H9 (cell line): ENCODE measurements at regions not wholly inside any gene's neighbourhood (a gene's known extent, or its start where the extent isn't known, plus 50 kb on each side); places are given as distances from the start of the nearest gene placed in this dataset.

Source experiments
- DNase-seq: peaks from one replicate; pipeline ENCODE4 v3.0.0-alpha.2; 2017
- H2AFZ ChIP-seq: one replicate; pipeline ENCODE4 v1.6.1; 2013; ENCODE audit warnings: mild to moderate bottlenecking, low read length, control low read depth, moderate library complexity
- H2AK5ac ChIP-seq: 2 replicates; pipeline ENCODE4 v1.6.1; 2013; ENCODE audit warnings: low read length, control low read depth, mixed read lengths; ENCODE audit not compliant: insufficient read length
- H2BK120ac ChIP-seq: one replicate; pipeline ENCODE4 v1.6.1; 2013; ENCODE audit warnings: low read depth, mild to moderate bottlenecking, low read length, control low read depth, inconsistent platforms; ENCODE audit not compliant: poor library complexity, severe bottlenecking
- H2BK12ac ChIP-seq: 2 replicates; pipeline ENCODE4 v1.6.1; 2013; ENCODE audit warnings: low read length, control low read depth, mixed read lengths, low read depth; ENCODE audit not compliant: insufficient read length
- H2BK15ac ChIP-seq: 2 replicates; pipeline ENCODE4 v1.6.1; 2013; ENCODE audit warnings: low read depth, low read length, control low read depth
- H2BK20ac ChIP-seq: one replicate; pipeline ENCODE4 v1.6.1; 2013; ENCODE audit warnings: low read depth, mild to moderate bottlenecking, low read length, control low read depth, inconsistent platforms; ENCODE audit not compliant: poor library complexity, severe bottlenecking
- H2BK5ac ChIP-seq: 2 replicates; pipeline ENCODE4 v1.6.1; 2013; ENCODE audit warnings: low read length, control low read depth, mixed read lengths; ENCODE audit not compliant: insufficient read length
- H3K14ac ChIP-seq: 2 replicates; pipeline ENCODE4 v1.6.1; 2013; ENCODE audit warnings: low read length, control low read depth; ENCODE audit not compliant: insufficient read depth
- H3K18ac ChIP-seq: 2 replicates; pipeline ENCODE4 v1.6.1; 2013; ENCODE audit warnings: low read depth, mild to moderate bottlenecking, mixed read lengths, low read length, control low read depth; ENCODE audit not compliant: insufficient read length
- H3K23ac ChIP-seq: 2 replicates; pipeline ENCODE4 v1.6.1; 2013; ENCODE audit warnings: low read length, control low read depth, mixed read lengths, low read depth; ENCODE audit not compliant: insufficient read length
- H3K23me2 ChIP-seq: 2 replicates; pipeline ENCODE4 v1.6.1; 2013; ENCODE audit warnings: low read depth, mild to moderate bottlenecking, mixed read lengths, low read length, control low read depth; ENCODE audit not compliant: insufficient read length, poor library complexity, severe bottlenecking
- H3K27ac ChIP-seq: 2 replicates; pipeline ENCODE4 v1.5.1; 2013; ENCODE audit warnings: low read length, control low read depth, mixed read lengths, low read depth; ENCODE audit not compliant: insufficient read length
- H3K27me3 ChIP-seq: 2 replicates; pipeline ENCODE4 v1.6.1; 2013; ENCODE audit warnings: low read length, control low read depth, inconsistent platforms; ENCODE audit not compliant: insufficient read depth
- H3K4ac ChIP-seq: 2 replicates; pipeline ENCODE4 v1.6.1; 2013; ENCODE audit warnings: low read depth, mild to moderate bottlenecking, control low read depth, inconsistent platforms, low read length, moderate library complexity
- H3K4me1 ChIP-seq: 2 replicates; pipeline ENCODE4 v1.6.1; 2013; ENCODE audit warnings: low read length, control low read depth, inconsistent platforms; ENCODE audit not compliant: insufficient read depth
- H3K4me2 ChIP-seq: 2 replicates; pipeline ENCODE4 v1.6.1; 2013; ENCODE audit warnings: low read length, control low read depth, mixed read lengths; ENCODE audit not compliant: insufficient read length, insufficient read depth
- H3K56ac ChIP-seq: 2 replicates; pipeline ENCODE4 v1.6.1; 2013; ENCODE audit warnings: low read depth, mild to moderate bottlenecking, mixed read lengths, low read length, control low read depth; ENCODE audit not compliant: insufficient read length
- H3K79me1 ChIP-seq: 2 replicates; pipeline ENCODE4 v1.6.1; 2013; ENCODE audit warnings: low read depth, mild to moderate bottlenecking, moderate library complexity, low read length, control low read depth, inconsistent platforms; ENCODE audit not compliant: insufficient read depth, poor library complexity, severe bottlenecking
- H3K79me2 ChIP-seq: 2 replicates; pipeline ENCODE4 v1.6.1; 2013; ENCODE audit warnings: low read length, control low read depth, inconsistent platforms; ENCODE audit not compliant: insufficient read depth
- H3K9ac ChIP-seq: 2 replicates; pipeline ENCODE4 v1.6.1; 2013; ENCODE audit warnings: low read length, control low read depth, mixed read lengths; ENCODE audit not compliant: insufficient read length; ENCODE audit errors: extremely low read depth
- H3K9me3 ChIP-seq: one replicate; pipeline ENCODE4 v1.6.1; 2013; ENCODE audit warnings: low read depth, low read length, inconsistent platforms; ENCODE audit not compliant: control insufficient read depth
- H3T11ph ChIP-seq: one replicate; pipeline ENCODE4 v1.6.1; 2013; ENCODE audit warnings: mild to moderate bottlenecking, low read length, control low read depth, inconsistent platforms
- H4K20me1 ChIP-seq: one replicate; pipeline ENCODE4 v1.6.1; 2013; ENCODE audit not compliant: control insufficient read depth, insufficient read length, insufficient read depth
- H4K5ac ChIP-seq: 2 replicates; pipeline ENCODE4 v1.6.1; 2013; ENCODE audit warnings: low read depth, mild to moderate bottlenecking, mixed read lengths, low read length, control low read depth; ENCODE audit not compliant: insufficient read length
- H4K8ac ChIP-seq: replicated peaks from 2 replicates; pipeline ENCODE4 v1.6.1; 2013; ENCODE audit warnings: low read length, control low read depth, mixed read lengths, low read depth; ENCODE audit not compliant: insufficient read length
- H4K91ac ChIP-seq: 2 replicates; pipeline ENCODE4 v1.6.1; 2013; ENCODE audit warnings: low read depth, mild to moderate bottlenecking, moderate library complexity, mixed read lengths, low read length, control low read depth; ENCODE audit not compliant: insufficient read length
- H3K27ac Mint-ChIP-seq, 3 experiments: 2 replicates in 2 of 3; 3 replicates in 1 of 3; pipeline ENCODE4 v1.8.0; 2020 to 2021; ENCODE audit warnings: mixed read lengths in 3 of 3, mild to moderate bottlenecking in 1 of 3, moderate library complexity in 1 of 3
- H3K27me3 Mint-ChIP-seq: 2 replicates; pipeline ENCODE4 v1.8.0; 2021; ENCODE audit warnings: low read depth, mild to moderate bottlenecking, moderate library complexity, mixed read lengths
- H3K36me3 Mint-ChIP-seq, 3 experiments: 2 replicates in 2 of 3; 3 replicates in 1 of 3; pipeline ENCODE4 v1.8.0; 2020 to 2021; ENCODE audit warnings: low read depth in 3 of 3, mixed read lengths in 3 of 3; ENCODE audit not compliant: insufficient read depth in 1 of 3
- H3K4me1 Mint-ChIP-seq, 2 experiments: 2 replicates each; pipeline ENCODE4 v1.8.0; 2020; ENCODE audit warnings: mixed read lengths in 2 of 2
- H3K4me3 Mint-ChIP-seq, 2 experiments: 2 replicates in 1 of 2; 3 replicates in 1 of 2; pipeline ENCODE4 v1.8.0; 2020 to 2021; ENCODE audit warnings: mild to moderate bottlenecking in 2 of 2, mixed read lengths in 2 of 2, moderate library complexity in 1 of 2
- H3K9me3 Mint-ChIP-seq, 2 experiments: 2 replicates in 1 of 2; 3 replicates in 1 of 2; pipeline ENCODE4 v1.8.0; 2020; ENCODE audit warnings: mild to moderate bottlenecking in 2 of 2, mixed read lengths in 2 of 2, moderate library complexity in 1 of 2
- CTCF ChIP-seq: fragments of 200-600 bp; sonication (generic); conservative IDR thresholded peaks from 3 replicates; pipeline ENCODE4 v1.8.0; 2021; ENCODE audit warnings: antibody characterized with exemption, mild to moderate bottlenecking
- WGBS: extraction: QIAGEN DNeasy Blood & Tissue Kit; methylation state at CpG from one replicate; pipeline ENCODE4 v1.1.7; 2013; ENCODE audit warnings: missing lambda C conversion rate, low lambda C conversion rate, mixed read lengths; ENCODE audit not compliant: insufficient read length; ENCODE audit errors: extremely low coverage; 5-methylcytosine and 5-hydroxymethylcytosine counted together

GRCh38 chr16:76854234-76854633 lies 336.8 kb upstream of the MON1B start:
- no peak overlapping the region for H3K27ac Mint-ChIP-seq

More at GRCh38 chr16:76854234-76854633, 336.8 kb upstream of the MON1B start:
- Histone ChIP-seq H3K4me1 (no peaks in the 10 kb centered on the region), H2AFZ (no peak overlapping the region), H3T11ph (no peak overlapping the region), H3K14ac (no peak overlapping the region), H3K23me2 (no peaks in the 10 kb centered on the region), H3K4ac (no peak overlapping the region), H2BK120ac (no peak overlapping the region), H2BK15ac (no peak overlapping the region), H2AK5ac (no peak overlapping the region), H3K18ac (no peak overlapping the region), H3K56ac (no peak overlapping the region), H4K8ac (no peak overlapping the region), H3K9me3 (no peaks in the 10 kb centered on the region), H3K27me3 (no peaks in the 10 kb centered on the region), H2BK20ac (no peak overlapping the region), H3K79me2 (no peaks in the 10 kb centered on the region), H3K27ac (no peak overlapping the region), H4K20me1 (no peaks in the 10 kb centered on the region), H3K4me2 (no peak overlapping the region), H3K9ac (no peak overlapping the region), H4K5ac (no peak overlapping the region), H4K91ac (no peak overlapping the region), H2BK5ac (no peak overlapping the region), H2BK12ac (no peak overlapping the region), H3K23ac (no peak overlapping the region), H3K79me1 (no peaks in the 10 kb centered on the region)
- Mint-ChIP-seq H3K4me3 (no peak overlapping the region), H3K27me3 (peaks cover 3% of the 10 kb centered on the region), H3K36me3 (no peaks in the 10 kb centered on the region), H3K9me3 (no peaks in the 10 kb centered on the region), H3K4me1 (no peaks in the 10 kb centered on the region)
- WGBS = no CpG with 5 or more reads among the region's 5 CpGs
- DNase-seq = no peak
- peak; percentile 46 for TF ChIP-seq CTCF
